Activated gamma-delta T cell treated with Interleukin-2 at 50 U/mL for 16 hours (primary cell): ENCODE measurements at regions not wholly inside any gene's neighbourhood (a gene's known extent, or its start where the extent isn't known, plus 50 kb on each side); places are given as distances from the start of the nearest gene placed in this dataset.

ENCODE experiments used
- DNase-seq: peaks from one replicate; pipeline ENCODE4 v3.0.0-alpha.2; 2020

DNA sequence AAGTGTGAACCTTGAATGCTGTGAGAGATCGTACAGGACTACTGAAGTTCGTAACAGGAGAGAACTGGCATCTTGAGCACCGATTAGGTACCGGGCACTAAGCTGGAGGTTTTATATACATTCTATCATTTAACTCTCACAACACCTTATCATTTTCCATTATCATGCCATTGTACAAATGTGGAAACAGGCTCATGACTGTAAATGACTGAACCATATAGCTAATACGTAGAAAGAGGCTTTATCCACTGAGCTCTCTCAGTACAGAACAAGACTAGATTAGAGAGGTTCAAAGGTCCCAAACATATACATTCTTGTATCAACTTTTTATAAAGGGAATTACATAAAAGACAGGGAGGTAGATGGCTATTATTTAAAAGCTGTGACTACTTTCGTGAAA is 130.6 kb downstream of the CEP57L1 start:
- no peak for DNase-seq

DNA sequence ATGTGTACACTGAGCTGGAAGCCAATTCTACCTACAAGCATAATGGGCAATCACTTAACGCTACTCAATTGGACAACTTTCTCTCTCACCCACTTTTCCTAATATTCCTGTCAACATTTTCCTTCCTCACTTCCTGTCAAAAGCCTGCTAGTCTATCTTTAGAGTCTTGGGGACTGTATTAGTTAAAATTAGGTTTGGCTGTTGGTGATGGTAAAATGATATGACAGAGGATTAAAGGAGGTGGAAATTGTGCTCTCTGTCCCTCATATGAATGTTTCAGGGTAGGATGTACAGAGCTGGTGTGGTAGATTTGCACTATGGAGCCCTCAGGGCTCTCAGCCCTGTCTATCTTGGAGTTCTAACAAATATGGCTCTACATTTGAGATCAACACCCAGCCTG is 129.7 kb downstream of the CEP57L1 start:
- no peak for DNase-seq

DNA sequence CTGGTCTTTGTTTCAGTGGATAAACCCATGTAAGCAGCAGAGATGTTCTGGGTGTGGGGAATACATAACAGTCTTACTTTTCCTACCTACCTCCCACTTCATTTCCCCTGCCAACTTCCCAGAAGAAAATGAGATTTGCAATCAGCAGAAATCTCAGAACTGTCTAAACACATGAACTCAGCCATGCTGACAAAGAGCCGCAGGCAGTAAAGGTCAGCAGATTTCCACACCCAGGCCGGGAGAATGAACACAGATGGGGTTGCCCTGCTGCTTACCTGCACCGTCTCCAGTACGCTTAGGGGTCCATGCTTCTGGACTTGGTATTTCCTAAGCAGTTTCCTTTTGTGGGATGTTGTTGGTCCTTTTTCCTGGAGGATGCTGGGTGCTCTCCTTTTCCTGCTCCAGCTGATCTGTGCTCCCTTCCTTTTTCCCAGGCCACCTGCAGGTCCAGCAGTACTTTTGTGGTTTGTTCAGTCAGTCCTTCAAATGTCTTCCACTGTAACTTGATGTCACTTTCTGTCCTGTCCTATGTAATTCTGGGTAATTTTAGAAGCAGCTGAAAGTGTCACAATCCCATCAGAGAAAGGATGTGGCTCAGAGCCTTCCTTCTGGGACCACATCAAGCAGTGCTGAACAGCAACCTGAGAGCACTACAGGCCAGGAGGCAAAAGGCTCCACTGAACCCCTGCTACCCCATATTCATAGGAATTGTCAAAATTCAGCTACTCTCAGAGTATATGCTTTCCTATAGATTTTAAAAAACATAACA is 129.0 kb downstream of the CEP57L1 start:
- DNase-seq = no peak

DNA sequence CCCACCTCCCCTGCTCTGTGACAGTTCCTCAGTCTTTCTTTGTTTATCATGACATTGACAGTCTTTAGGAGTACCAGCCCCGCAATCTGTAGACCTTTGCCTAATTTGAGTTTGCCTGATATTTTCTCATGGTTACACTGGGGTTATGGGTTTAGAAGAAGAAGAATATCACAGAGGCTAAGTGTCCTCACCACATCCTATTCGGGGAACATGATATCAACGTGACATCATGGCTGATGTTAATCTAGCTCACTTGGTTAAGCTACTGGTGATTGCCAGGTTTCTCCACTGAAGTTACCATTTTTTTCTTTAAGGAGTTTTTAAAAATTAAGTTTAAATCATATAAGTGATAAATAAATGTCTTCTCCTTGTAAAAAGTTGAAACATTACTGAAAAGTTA is 127.5 kb downstream of the CEP57L1 start:
- DNase-seq = no peak

DNA sequence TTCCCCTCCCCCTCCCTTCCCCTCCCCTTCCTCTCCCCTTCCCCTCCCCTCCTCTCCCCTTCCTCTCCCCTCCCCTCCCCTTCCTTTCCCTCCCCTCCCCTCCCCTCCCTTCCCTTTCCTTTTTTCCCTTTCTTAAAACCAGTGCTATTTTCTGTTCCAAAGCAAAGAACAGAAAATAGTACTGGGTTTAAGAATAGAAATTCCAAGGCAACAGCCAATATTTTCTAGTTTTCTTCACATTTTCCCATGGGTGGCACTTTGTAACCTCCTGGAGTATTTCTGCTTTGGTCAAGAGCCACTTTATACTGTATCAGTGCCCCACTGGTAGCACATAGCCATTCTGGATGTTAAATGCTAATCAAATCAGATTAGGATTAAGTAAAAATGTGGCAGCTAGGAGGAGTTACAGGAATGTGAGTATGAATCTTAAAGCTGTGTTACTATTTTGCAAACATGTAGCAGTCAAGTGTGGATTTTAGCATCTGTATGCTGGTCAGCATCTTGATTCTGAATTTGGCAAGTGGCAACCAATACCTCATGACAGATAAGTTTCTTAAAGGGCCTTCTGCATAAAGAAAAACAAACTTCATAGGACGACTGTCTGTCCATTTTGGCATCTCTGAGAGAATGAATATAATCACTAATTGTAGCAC is 126.4 kb downstream of the CEP57L1 start:
- DNase-seq = no peak
